Epithelial cell of esophagus (primary cell): ENCODE measurements at regions not wholly inside any gene's neighbourhood (a gene's known extent, or its start where the extent isn't known, plus 50 kb on each side); places are given as distances from the start of the nearest gene placed in this dataset.
"Not testable (repeated sequence)": the region's sequence is repeated elsewhere in the genome, so short reads cannot be mapped to it uniquely, and the experiment has no call there.

Experiments
- DNase-seq: peaks from one replicate; pipeline ENCODE4 v3.0.0; 2010; ENCODE audit warnings: low read depth
- H3K4me3 ChIP-seq: 2 replicates; pipeline ENCODE4 v1.5.1; 2011; ENCODE audit warnings: mild to moderate bottlenecking, low read length, control low read depth
- CTCF ChIP-seq: IDR thresholded peaks from 2 replicates; pipeline ENCODE4 v1.5.1; 2011; ENCODE audit warnings: low read depth, mild to moderate bottlenecking, low read length, control low read depth, inconsistent platforms; ENCODE audit not compliant: insufficient read depth; ENCODE audit errors: missing control alignments

- TF ChIP-seq CTCF = no peak
Measured at GRCh38 chr17:21495281-21495680, 119.1 kb downstream of the KCNJ12 start.

GRCh38 chr17:21500064-21500463, 123.9 kb downstream of the KCNJ12 start:
- no peak for TF ChIP-seq CTCF
- DNase-seq = no peak
- no peak overlapping the region for H3K4me3 ChIP-seq

More at GRCh38 chr17:21495281-21495680, 119.1 kb downstream of the KCNJ12 start:
- DNase-seq = no peak
- no peak overlapping the region for H3K4me3 ChIP-seq

- DNase-seq, H3K4me3 ChIP-seq: not testable (repeated sequence)
Measured at GRCh38 chr17:21501927-21502700, 126.0 kb downstream of the KCNJ12 start.

- H3K4me3 ChIP-seq = no peak overlapping the region
- no peak for TF ChIP-seq CTCF
- no peak for DNase-seq
Measured at GRCh38 chr17:21505819-21506815, 130.0 kb downstream of the KCNJ12 start.

GRCh38 chr17:21507806-21508205, 131.6 kb downstream of the KCNJ12 start:
- H3K4me3 ChIP-seq = not testable (repeated sequence)
- peak; percentile 12 for DNase-seq

GRCh38 chr17:21508211-21508610, 132.1 kb downstream of the KCNJ12 start:
- no peak overlapping the region for H3K4me3 ChIP-seq
- DNase-seq = no peak
- no peak for TF ChIP-seq CTCF

- not testable (repeated sequence) for DNase-seq, H3K4me3 ChIP-seq
Measured at GRCh38 chr17:21509356-21509755, 133.2 kb downstream of the KCNJ12 start.

- no peak for DNase-seq
- TF ChIP-seq CTCF = no peak
- peak overlapping the region; percentile 49 for H3K4me3 ChIP-seq
Measured at GRCh38 chr17:21510686-21511362, 134.7 kb downstream of the KCNJ12 start.
